Stimulated activated CD8-positive, alpha-beta memory T cell treated with anti-CD3 and anti-CD28 coated beads, Interleukin-4, amount 100 ng/mL, for 4 hours (primary cell): ENCODE measurements at regions not wholly inside any gene's neighbourhood (a gene's known extent, or its start where the extent isn't known, plus 50 kb on each side); places are given as distances from the start of the nearest gene placed in this dataset.
"Not testable (repeated sequence)": the region's sequence is repeated elsewhere in the genome, so short reads cannot be mapped to it uniquely, and the experiment has no call there.

Experiments used
- DNase-seq, 2 donors: peaks; one replicate each; pipeline ENCODE4 v3.0.0-alpha.2; 2020; ENCODE audit warnings: low read depth in 2 of 2, low spot score in 1 of 2

- DNase-seq, result no peak
Observed at GRCh38 chr22:19599626-19600243, 75.5 kb upstream of the CLDN5 start.

DNA sequence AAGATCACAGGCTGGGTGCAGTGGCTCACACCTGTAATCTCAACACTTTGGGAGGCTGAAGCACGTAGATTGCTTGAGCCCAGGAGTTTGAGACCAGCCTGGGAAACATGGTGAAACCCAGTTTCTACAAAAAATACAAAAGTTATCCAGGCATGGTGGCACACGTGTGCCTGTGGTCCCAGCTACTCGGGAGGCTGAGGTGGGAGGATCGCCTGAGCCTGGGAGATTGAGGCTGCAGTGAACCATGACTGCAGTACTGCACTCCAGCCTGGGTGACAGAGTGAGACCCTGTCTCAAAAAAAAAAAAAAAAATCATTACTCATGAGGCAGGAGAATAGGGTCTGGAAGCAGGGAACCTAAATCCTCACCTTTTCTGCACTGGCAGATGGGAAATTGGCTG lies 79.1 kb upstream of the CLDN5 start:
- DNase-seq, result not testable (repeated sequence)

DNA sequence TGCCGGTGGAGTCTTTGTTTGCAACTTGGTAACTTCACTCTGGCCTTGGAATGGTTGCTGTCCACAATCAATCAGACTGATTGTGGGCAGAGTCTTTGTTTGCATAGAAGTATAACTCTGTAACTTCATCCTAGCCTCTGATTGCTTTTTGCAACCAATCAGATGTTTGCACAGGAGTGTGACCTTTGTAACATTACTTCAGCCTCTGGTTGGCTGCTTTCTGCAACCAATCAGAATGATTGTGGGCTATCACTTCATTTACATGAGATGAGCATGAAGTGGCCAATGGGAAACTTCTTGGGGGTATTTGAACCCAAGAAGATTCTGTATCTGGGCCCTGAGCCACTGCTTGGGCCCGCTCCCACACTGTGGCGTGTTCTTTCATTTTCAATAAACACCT lies 79.6 kb upstream of the CLDN5 start:
- DNase-seq, result no peak

DNA sequence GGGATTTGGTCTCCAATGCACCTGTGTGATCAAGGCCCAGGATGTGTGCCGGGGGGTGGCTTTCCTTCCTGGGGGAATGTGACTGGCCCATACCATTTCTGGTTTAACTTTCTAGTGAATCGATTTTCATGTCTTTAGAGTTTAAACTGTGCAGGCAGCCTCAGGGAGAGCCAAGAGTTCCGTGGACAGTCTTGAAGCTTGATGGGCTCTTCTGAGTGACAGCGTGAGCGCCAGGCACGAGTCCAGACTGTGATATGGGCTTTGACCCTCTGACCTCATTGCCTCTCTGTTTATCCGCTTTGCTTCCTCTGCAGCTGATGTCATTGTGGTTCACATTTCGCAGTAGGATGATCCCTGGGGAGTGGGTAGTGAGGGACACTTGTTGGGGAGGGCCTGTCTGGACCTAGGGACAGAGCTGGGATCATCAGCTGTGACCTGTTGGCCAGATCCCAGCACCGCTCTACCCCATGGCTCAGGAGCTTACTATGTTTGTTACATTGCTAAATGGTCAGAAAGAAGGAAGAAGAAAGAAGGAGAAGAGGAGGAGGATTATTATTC lies 80.6 kb upstream of the CLDN5 start:
- DNase-seq, result no peak

GRCh38 chr22:19605508-19606331 lies 81.5 kb upstream of the CLDN5 start:
- no peak for DNase-seq

DNA sequence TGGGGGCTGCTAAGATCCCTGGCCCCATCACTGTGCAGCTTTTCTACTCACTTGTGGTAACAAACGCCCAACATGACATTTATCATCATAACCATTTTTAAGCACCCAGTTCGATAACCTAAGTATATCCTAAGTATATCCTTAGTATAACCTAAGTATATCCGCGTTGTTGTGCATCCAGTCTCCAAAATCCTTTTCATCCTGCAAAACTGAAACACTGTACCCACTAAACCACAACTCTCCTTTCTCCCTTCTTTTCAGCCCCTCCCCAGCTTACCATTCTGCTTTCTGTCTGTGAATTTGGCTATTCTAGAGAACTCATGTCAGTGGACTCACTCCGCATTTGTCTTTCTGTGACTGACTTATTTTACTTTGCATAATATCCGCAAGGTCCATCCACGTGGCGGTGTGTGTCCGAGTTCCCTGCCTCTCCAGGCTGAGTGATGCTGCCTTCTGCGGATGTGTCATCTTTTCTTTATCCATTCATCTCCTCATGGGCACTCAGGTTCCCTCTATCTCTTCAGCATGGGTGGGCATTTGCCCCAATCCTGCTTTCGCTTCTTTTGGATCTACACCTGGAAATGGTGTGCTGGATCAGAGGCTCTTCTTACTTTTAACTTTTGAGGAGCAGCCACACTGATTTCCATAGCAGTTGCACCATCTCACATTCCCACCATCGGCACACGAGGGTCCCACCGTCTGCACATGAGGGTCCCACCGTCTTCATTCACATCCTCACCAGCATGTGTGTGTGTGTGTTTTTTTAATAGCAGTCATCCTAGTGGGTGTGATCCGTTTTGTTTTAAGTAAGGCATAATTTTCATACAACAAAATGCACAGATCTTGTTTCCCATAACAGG lies 82.4 kb upstream of the CLDN5 start:
- no peak for DNase-seq

DNA sequence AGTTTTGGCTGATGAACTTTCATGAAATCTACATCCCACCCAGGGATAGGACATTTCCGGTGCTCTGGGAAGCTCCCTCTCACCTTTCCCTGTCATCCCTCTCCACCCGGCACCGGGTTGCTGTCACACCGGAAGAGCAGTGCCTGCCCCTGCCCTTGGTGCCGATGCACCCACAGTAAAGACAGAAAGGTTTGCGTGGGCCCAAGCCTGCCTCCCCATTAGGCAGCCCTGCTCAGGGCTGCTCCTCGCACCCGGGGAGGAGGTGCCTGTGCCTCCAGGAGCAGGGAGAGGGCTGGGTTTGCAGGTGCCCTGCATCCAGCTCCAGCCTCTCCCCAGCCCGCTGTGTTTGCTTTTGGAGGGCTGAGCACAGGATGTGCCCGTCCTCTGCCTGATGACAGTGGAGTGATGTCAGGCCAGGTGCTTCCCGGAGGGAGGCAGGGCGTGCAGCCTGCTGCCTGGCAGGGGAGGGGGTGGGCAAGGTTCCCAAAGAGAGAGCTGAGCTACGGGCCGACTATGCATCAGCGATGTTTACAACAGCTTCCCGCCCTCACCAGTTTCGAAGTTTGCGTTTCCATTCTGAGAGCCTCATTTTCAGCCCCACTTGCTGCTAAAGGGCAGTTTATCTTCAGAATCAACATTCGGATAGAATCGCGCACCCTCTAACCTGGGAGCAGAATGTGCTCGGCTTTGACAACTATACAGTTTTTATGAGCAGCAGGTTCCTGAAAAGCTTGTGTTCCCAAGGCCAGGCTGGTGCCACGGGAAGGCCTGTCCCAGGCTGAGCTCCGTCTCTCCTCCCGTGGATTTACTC lies 83.2 kb upstream of the CLDN5 start:
- DNase-seq, result no peak

GRCh38 chr22:19608003-19608690 lies 83.9 kb upstream of the CLDN5 start:
- no peak for DNase-seq

DNA sequence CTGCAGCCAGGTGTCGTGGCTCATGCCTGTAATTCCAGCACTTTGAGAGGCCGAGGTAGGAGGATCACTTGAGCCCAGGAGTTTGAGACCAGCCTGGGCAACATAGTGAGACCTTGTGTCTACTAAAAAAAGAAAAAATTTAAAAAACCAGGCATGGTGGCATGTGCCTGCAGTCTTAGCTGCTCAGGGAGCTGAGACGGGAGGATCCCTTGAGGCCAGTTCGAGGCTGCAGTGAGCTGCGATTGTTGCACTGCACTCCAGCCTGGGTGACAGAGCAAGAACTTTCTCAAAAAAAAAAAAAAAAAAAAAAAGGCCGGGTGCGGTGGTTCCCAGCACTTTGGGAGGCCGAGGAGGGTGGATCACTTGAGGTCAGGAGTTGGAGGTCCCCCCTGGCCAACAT lies 85.5 kb upstream of the CLDN5 start:
- DNase-seq, result not testable (repeated sequence)

DNA sequence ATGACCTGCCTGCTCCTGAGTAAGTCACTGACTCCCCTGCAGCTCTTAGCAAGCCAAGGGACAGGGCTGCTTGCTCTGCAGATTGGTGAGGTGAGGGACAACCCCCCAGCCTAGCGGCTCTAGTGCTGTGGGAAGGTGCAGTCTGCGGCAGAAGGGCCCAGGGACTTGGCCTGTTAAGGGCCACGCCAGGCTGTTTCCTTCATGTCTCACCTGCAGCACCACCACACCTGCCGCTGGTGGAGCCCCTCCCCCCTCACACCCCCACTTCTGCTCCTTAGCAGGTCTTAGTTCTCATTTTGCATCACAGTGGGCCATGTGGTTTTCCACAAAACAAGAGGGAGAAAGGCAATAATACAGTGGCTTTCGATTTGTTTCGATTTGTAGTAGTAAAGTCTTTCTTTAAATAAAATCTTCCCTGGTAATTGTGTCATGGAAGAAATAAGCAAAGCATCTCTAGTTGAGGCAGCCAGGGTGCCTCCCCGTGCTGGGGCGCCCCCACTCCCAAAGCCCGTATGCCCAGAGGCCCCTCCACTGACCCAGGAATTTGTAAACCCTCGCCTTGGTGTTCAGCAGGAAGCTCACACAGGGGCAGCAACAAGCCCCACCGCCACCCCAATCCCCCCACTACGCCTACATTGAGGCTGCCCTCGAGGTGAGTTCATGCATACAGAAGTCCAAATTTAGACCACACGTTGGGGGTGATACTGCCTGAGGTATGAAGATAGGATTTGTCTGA lies 86.5 kb upstream of the CLDN5 start:
- DNase-seq, result no peak

DNA sequence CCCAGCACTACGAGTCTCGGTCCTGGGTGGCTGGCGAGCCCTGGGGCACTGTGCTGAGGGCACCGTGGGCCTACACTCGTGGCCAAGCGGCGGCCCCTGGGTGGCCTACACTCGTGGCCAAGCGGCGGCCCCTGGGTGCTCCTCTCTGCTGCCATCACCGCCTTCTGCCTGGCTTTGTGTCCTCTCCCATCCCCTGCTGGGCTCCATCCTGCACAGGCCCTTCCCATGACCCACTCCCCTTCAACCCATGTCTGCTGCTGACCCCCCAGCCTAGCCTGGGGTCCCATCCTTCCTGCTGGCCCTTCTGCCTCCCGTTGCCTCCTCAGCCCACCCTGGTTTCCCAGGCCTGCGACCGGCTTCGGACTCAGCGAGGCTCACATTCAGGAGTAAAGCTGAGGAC lies 87.4 kb upstream of the CLDN5 start:
- no peak for DNase-seq

GRCh38 chr22:19612866-19613572 lies 88.8 kb upstream of the CLDN5 start:
- no peak for DNase-seq

- DNase-seq, result no peak
Observed at GRCh38 chr22:19614536-19614863, 90.3 kb upstream of the CLDN5 start.

DNA sequence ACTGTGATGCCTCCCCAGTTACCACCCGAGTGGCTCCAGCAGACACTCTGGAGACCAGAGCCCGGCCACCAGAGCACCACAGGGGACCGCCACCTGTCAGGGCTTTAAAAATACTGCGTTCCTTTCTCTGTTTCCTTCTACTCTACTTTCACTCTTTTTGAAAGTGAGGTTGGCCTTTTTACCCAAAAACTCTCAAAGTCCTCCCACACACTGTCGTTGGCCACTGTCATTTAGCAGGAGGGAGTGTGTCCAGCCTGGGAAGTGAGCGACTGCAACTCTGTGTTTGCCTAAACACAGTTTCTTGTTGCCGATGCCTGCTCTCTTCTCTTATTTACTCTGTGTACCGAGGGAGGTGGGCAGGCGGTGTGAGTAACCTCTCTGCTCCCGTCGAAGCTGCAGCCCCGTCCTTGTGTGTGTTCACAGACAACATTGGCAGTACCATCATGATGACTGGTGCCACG lies 90.8 kb upstream of the CLDN5 start:
- no peak for DNase-seq

DNA sequence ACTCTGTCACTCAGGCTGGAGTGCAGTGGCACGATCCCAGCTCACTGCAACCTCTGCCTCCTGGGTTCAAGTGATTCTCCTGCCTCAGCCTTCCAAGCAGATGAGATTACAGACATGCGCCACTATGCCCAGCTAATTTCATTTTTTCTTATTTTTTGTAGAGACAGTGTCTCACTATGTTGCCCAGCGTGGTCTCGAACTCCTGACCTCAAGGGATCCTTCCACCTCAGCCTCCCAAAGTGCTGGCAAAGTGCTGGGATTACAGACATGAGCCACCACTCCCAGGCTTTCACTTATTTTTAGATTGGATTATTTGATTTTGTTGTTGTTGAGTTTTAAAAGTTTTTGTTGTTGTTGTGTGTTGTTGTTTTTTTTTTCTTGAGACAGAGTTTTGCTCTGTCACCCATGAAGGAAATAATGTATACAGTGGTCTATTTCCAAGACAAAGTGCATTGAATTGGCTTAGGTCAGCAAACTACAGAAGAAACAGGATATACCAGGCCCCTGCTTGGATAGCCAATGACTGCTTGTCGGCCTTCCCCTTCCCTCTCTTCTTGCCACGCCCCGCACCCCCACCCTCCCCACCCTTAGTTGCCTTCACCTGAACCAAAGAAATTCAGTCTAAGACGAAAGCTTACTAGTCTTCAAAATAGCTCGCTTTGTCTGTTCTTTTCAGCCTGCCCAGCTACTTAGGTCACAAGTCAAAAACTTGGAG lies 91.8 kb upstream of the CLDN5 start:
- no peak for DNase-seq

- DNase-seq, result no peak
Observed at GRCh38 chr22:19619144-19620009, 94.9 kb upstream of the SEPTIN5 start.

- DNase-seq, result no peak
Observed at GRCh38 chr22:19620742-19621371, 93.4 kb upstream of the SEPTIN5 start.
